NB4 (cell line): ENCODE measurements at regions not wholly inside any gene's neighbourhood (a gene's known extent, or its start where the extent isn't known, plus 50 kb on each side); places are given as distances from the start of the nearest gene placed in this dataset.

ENCODE experiments used
- DNase-seq: peaks from one replicate; pipeline ENCODE4 v3.0.0; 2010; ENCODE audit warnings: low read depth
- H3K4me3 ChIP-seq: one replicate; pipeline ENCODE4 v1.5.1; 2011; ENCODE audit warnings: mild to moderate bottlenecking, low read depth, low read length, moderate library complexity
- MYC ChIP-seq: IDR thresholded peaks from 2 replicates; pipeline ENCODE4 v1.6.1; 2011; ENCODE audit warnings: low read depth, low read length
- POLR2A ChIP-seq: IDR thresholded peaks from 2 replicates; pipeline ENCODE4 v1.6.1; 2011; ENCODE audit warnings: mild to moderate bottlenecking; ENCODE audit not compliant: insufficient read length; ENCODE audit errors: extremely low read depth
- TF ChIP-seq, protein P1 (sequence below): IDR thresholded peaks from 2 replicates; pipeline ENCODE4 v1.6.1; 2011; ENCODE audit warnings: low read depth, low read length
- TF ChIP-seq, protein P2 (sequence below): IDR thresholded peaks from one replicate; pipeline ENCODE4 v1.5.1; 2012; ENCODE audit warnings: low read depth, low read length

DNA sequence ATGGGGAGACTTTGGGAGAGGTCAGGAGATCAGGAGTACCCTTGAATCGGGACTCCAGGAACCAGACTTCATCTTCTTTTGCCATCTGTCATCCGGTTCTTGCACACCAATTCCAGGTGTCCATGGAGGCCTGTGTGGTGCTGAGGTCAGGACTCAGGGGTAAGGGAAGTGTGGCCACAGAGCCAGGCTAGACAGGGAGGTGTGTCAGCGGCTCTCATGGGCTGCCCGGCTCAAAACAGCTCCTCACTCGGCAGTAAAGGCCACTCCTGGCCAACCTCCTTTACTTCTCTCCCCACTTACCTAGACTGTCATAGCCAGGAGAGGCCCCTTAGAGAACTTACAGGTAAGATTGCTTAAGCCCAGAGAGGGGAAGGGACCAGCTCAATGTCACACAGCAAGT is 75.7 kb upstream of the NECTIN1 start:
- DNase-seq, result no peak
- no peak for TF ChIP-seq MYC
- TF ChIP-seq POLR2A, result no peak
- TF ChIP-seq, protein P1, sequence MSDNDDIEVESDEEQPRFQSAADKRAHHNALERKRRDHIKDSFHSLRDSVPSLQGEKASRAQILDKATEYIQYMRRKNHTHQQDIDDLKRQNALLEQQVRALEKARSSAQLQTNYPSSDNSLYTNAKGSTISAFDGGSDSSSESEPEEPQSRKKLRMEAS, result no peak
- TF ChIP-seq, protein P2, sequence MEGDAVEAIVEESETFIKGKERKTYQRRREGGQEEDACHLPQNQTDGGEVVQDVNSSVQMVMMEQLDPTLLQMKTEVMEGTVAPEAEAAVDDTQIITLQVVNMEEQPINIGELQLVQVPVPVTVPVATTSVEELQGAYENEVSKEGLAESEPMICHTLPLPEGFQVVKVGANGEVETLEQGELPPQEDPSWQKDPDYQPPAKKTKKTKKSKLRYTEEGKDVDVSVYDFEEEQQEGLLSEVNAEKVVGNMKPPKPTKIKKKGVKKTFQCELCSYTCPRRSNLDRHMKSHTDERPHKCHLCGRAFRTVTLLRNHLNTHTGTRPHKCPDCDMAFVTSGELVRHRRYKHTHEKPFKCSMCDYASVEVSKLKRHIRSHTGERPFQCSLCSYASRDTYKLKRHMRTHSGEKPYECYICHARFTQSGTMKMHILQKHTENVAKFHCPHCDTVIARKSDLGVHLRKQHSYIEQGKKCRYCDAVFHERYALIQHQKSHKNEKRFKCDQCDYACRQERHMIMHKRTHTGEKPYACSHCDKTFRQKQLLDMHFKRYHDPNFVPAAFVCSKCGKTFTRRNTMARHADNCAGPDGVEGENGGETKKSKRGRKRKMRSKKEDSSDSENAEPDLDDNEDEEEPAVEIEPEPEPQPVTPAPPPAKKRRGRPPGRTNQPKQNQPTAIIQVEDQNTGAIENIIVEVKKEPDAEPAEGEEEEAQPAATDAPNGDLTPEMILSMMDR, result no peak

DNA sequence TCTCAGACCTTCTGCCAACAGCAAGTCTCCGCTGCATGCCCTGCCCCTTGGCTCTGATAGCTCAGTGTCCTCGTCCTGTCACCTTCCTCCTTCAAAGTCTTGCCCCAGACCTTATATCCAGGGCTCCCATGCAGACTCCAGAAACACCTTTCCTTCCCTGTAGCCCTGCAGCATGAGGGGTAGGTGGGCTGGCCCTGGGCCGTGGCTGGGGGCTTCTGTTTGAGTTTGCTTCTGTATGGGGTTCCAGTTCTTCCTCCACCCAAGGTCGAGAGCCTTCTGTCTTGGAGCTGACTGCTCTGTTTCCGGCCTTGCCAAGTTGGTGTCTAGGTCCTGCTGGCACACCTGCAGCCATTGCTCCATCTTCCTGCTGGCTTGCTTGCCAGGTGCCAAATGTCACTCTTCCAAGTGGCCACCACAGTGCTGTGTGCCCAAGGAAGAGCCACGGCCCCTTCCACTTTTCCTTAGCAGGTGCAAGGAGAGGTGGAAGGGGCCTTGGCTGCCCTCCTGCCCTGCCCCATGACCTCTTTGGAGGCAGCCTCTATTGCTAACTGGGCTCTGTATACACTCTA is 74.8 kb upstream of the NECTIN1 start:
- no peak for DNase-seq
- H3K4me3 ChIP-seq, result no peak overlapping the region
- TF ChIP-seq, protein P2, result no peak
- TF ChIP-seq MYC, result no peak

More for the DNA sequence above, 75.7 kb upstream of the NECTIN1 start:
- H3K4me3 ChIP-seq, result no peak overlapping the region

GRCh38 chr11:119803139-119803538 is 74.1 kb upstream of the NECTIN1 start:
- no peak overlapping the region for H3K4me3 ChIP-seq
- TF ChIP-seq, protein P2, result no peak
- TF ChIP-seq MYC (no peak), POLR2A (no peak)
- TF ChIP-seq, protein P1, result no peak
- DNase-seq, result no peak

DNA sequence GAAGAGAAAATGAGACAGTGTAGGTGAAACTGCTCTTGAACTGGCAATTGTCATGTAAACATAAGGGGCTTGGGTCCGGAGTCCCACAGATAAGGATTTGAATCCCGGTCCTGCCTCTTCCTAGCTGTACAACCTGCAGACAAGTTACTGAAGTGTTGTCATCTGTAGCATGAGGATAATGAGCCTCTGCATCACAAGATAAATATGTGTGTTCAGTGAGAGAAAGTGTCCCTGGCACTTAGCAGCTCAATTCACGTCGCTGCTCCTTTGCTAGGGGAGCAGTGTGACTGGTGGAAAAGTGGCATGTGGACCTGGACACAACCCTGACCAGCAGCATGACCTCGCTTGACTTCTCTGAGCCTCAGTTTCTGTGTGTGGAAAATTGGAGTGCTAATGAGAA is 73.7 kb upstream of the NECTIN1 start:
- no peak for DNase-seq
- H3K4me3 ChIP-seq, result no peak overlapping the region
- TF ChIP-seq MYC (no peak), POLR2A (no peak)
- TF ChIP-seq, protein P1, result no peak
- TF ChIP-seq, protein P2, result no peak

- H3K4me3 ChIP-seq, result no peak overlapping the region
- DNase-seq, result no peak
- TF ChIP-seq, protein P1, result no peak
- TF ChIP-seq MYC (no peak), POLR2A (no peak)
- TF ChIP-seq, protein P2, result no peak
Measured at GRCh38 chr11:119800619-119801018, 71.6 kb upstream of the NECTIN1 start.

- no peak for DNase-seq
- TF ChIP-seq, protein P1, result no peak
- TF ChIP-seq POLR2A (no peak), MYC (no peak)
- TF ChIP-seq, protein P2, result no peak
- no peak overlapping the region for H3K4me3 ChIP-seq
Measured at GRCh38 chr11:119800171-119800570, 71.2 kb upstream of the NECTIN1 start.
